ENCODE measurements at regions not wholly inside any gene's neighbourhood (a gene's known extent, or its start where the extent isn't known, plus 50 kb on each side); places are given as distances from the start of the nearest gene placed in this dataset.

- H3K4me1 ChIP-seq = peaks cover 24% of the 10 kb centered on the region
- no peaks in the 10 kb centered on the region for H3K36me3 ChIP-seq (replicated peaks in 1 of 2; ENCODE audit: insufficient read depth in 1 of 2, low read depth in 2 of 2)
- ATAC-seq = no peak
- intact Hi-C loops (cut with DNase I) = no loop called here
- DNase-seq = no peak
- H3K9me3 ChIP-seq = no peaks in the 10 kb centered on the region
- WGBS, 2 donors = 87 to 89% methylated on average over 5 of the region's 5 CpGs
- H3K27me3 ChIP-seq = no peaks in the 10 kb centered on the region
- no peak overlapping the region for H3K4me3 ChIP-seq
- no peak overlapping the region for H3K27ac ChIP-seq
- no peak for TF ChIP-seq POLR2A (IDR thresholded peaks at IDR 0.05)
- TF ChIP-seq CTCF (IDR thresholded peaks at IDR 0.05) = no peak
These were observed 205.0 kb upstream of the KRR1 start for GRCh38 chr12:75716291-75717025.

- no peaks in the 10 kb centered on the region for H3K36me3 ChIP-seq (replicated peaks in 1 of 2; ENCODE audit: insufficient read depth in 1 of 2, low read depth in 2 of 2)
- no peak for TF ChIP-seq CTCF (IDR thresholded peaks at IDR 0.05)
- no peak for TF ChIP-seq POLR2A (IDR thresholded peaks at IDR 0.05)
- peaks cover 17% of the 10 kb centered on the region for H3K4me1 ChIP-seq
- intact Hi-C loops (cut with DNase I) = no loop called here
- 89 to 98% methylated on average over 6 of the region's 6 CpGs for WGBS, 2 donors
- no peak overlapping the region for H3K27ac ChIP-seq
- no peaks in the 10 kb centered on the region for H3K27me3 ChIP-seq
- no peak for ATAC-seq
- no peak overlapping the region for H3K4me3 ChIP-seq
- H3K9me3 ChIP-seq = no peaks in the 10 kb centered on the region
- no peak for DNase-seq
These were observed 204.3 kb upstream of the KRR1 start for GRCh38 chr12:75715682-75716081.

GRCh38 chr12:75715323-75715644 lies 203.9 kb upstream of the KRR1 start:
- Histone ChIP-seq H3K36me3 (replicated peaks in 1 of 2; ENCODE audit: insufficient read depth in 1 of 2, low read depth in 2 of 2) (no peaks in the 10 kb centered on the region), H3K4me3 (no peak overlapping the region), H3K9me3 (no peaks in the 10 kb centered on the region), H3K4me1 (peaks cover 13% of the 10 kb centered on the region), H3K27me3 (no peaks in the 10 kb centered on the region), H3K27ac (no peak overlapping the region)
- DNase-seq (no peak), ATAC-seq (no peak)
- WGBS, 2 donors = 90 to 95% methylated on average over 4 of the region's 4 CpGs
- intact Hi-C loops (cut with DNase I) = no loop called here
- no peak for TF ChIP-seq CTCF (IDR thresholded peaks at IDR 0.05)
- TF ChIP-seq POLR2A (IDR thresholded peaks at IDR 0.05) = no peak

- no peaks in the 10 kb centered on the region for H3K9me3 ChIP-seq
- intact Hi-C loops (cut with DNase I) = no loop called here
- H3K4me3 ChIP-seq = no peak overlapping the region
- WGBS, 2 donors = 86 to 89% methylated on average over 2 of the region's 2 CpGs
- ATAC-seq (no peak), DNase-seq (no peak)
- no peak for TF ChIP-seq CTCF (IDR thresholded peaks at IDR 0.05)
- no peak for TF ChIP-seq POLR2A (IDR thresholded peaks at IDR 0.05)
- peaks cover 12% of the 10 kb centered on the region for H3K4me1 ChIP-seq
- no peaks in the 10 kb centered on the region for H3K36me3 ChIP-seq (replicated peaks in 1 of 2; ENCODE audit: insufficient read depth in 1 of 2, low read depth in 2 of 2)
- no peaks in the 10 kb centered on the region for H3K27me3 ChIP-seq
- no peak overlapping the region for H3K27ac ChIP-seq
These were observed 203.3 kb upstream of the KRR1 start for GRCh38 chr12:75714462-75715322.

Measured in body of pancreas (tissue), 4 donors.